PC-9 (cell line): ENCODE measurements at regions not wholly inside any gene's neighbourhood (a gene's known extent, or its start where the extent isn't known, plus 50 kb on each side); places are given as distances from the start of the nearest gene placed in this dataset.

ENCODE experiments used
- BruUV-seq: library from RNA; stranded (reverse); fragments of 400-500 nt; replicated peaks from 2 replicates; lab custom pipeline; 2021; lab: Mats Ljungman, UMichigan
- CTCF ChIA-PET: fragments of 300-600 bp; sonication (Branson Sonifier 250); formaldehyde crosslinking; loops from one replicate; lab custom pipeline; 2022; ENCODE audit warnings: antibody characterized with exemption; lab: Charles Lee
- POLR2A ChIA-PET: fragments of 300-600 bp; sonication (Branson Sonifier 250); formaldehyde crosslinking; loops from one replicate; lab custom pipeline; 2022; ENCODE audit warnings: antibody characterized with exemption; ENCODE audit not compliant: unreplicated experiment; lab: Charles Lee
- DNase-seq, 2 experiments: peaks; one replicate each; pipeline versions ENCODE4 v3.0.0 to v3.0.0-alpha.2; 2015 to 2022; ENCODE audit warnings: mixed read lengths in 1 of 2
- H2AFZ ChIP-seq: fragments of 200-600 bp; sonication (generic); 2 replicates; pipeline ENCODE4 v1.8.1; 2017; ENCODE audit warnings: antibody characterized with exemption
- H3F3A ChIP-seq: fragments of 200-600 bp; sonication (generic); 2 replicates; pipeline ENCODE4 v1.8.1; 2017; ENCODE audit warnings: antibody characterized with exemption, mild to moderate bottlenecking, low read depth; ENCODE audit not compliant: insufficient read depth
- H3K27ac ChIP-seq: fragments of 200-600 bp; sonication (generic); 2 replicates; pipeline ENCODE4 v1.6.1; 2016; ENCODE audit warnings: mixed run types
- H3K27me3 ChIP-seq: fragments of 200-600 bp; sonication (generic); 2 replicates; pipeline ENCODE4 v1.6.1; 2016; ENCODE audit warnings: low read depth, mixed run types; ENCODE audit not compliant: insufficient read depth
- H3K36me3 ChIP-seq: fragments of 200-600 bp; sonication (generic); 2 replicates; pipeline ENCODE4 v1.6.1; 2016; ENCODE audit warnings: low read depth, mixed run types
- H3K4me1 ChIP-seq: fragments of 200-600 bp; sonication (generic); replicated peaks from 2 replicates; pipeline ENCODE4 v1.6.1; 2016; ENCODE audit warnings: mixed run types; ENCODE audit not compliant: insufficient read depth
- H3K4me2 ChIP-seq: fragments of 200-600 bp; sonication (generic); 2 replicates; pipeline ENCODE4 v1.6.1; 2017; ENCODE audit warnings: mixed run types
- H3K4me3 ChIP-seq: fragments of 200-600 bp; sonication (generic); 2 replicates; pipeline ENCODE4 v1.6.1; 2016; ENCODE audit warnings: mixed run types
- H3K79me2 ChIP-seq: fragments of 200-600 bp; sonication (generic); 2 replicates; pipeline ENCODE4 v1.6.1; 2017; ENCODE audit warnings: low read depth, mixed run types
- H3K9me2 ChIP-seq: fragments of 200-600 bp; sonication (generic); 2 replicates; pipeline ENCODE4 v1.8.1; 2017; ENCODE audit warnings: mild to moderate bottlenecking; ENCODE audit not compliant: insufficient read depth
- H3K9me3 ChIP-seq: fragments of 200-600 bp; sonication (generic); 2 replicates; pipeline ENCODE4 v1.8.1; 2016; ENCODE audit warnings: low read depth; ENCODE audit not compliant: insufficient read depth
- H4K20me1 ChIP-seq: fragments of 200-600 bp; sonication (generic); 2 replicates; pipeline ENCODE4 v1.8.1; 2017; ENCODE audit not compliant: insufficient read depth
- EZH2 ChIP-seq: fragments of 200-600 bp; sonication (generic); IDR thresholded peaks from 2 replicates; pipeline ENCODE4 v1.8.0; 2017; ENCODE audit warnings: antibody characterized with exemption, low read depth
- intact Hi-C: fragments of 100-400 bp; cut with micrococcal nuclease; formaldehyde crosslinking; loops from one replicate; pipeline ENCODE4 v1.10.0; 2022; ENCODE audit not compliant: unreplicated experiment
- TF ChIP-seq, protein P1 (sequence below): fragments of 200-600 bp; sonication (generic); conservative IDR thresholded peaks from 2 replicates; pipeline ENCODE4 v1.6.1; 2017; ENCODE audit warnings: mixed run types, antibody characterized with exemption, mild to moderate bottlenecking, moderate library complexity

DNA sequence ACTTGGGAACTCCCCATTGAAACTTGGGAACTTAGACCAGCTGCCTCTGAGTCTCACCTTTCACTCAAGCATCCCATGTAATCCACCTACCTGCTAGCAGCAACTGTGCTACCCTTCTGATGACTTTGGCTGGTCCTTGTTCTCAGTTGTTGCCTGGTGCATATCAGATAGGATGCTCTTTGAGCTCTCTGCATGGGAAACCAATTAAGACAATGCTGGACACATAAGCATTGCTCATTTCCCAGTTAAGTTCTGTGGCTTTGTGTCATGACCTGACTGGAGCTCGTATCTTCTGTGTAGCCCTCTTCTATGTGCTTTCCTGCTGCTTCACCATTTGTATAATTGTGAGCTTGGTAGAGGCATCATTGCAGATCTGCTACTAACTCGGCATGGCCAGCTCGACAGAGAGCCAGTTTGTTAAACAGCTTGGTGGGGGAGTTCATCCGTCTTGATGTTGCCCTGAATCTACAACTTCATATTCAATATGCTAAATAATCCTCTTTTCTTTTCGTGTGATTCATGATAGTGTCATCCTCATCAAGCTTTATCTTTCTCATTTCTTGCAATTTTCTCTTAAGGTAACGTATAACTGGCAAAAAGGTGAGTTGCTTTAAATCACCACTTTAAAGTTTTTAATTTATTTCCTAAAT lies 447.5 kb upstream of the SLC14A2 start:
- H3K9me3 ChIP-seq, result no peaks in the 10 kb centered on the region; the same call in 1 of the 2 replicates
- no TSS peak for BruUV-seq
- peaks cover 65% of the 10 kb centered on the region for H3K4me1 ChIP-seq
- H3K36me3 ChIP-seq, result no peaks in the 10 kb centered on the region
- H3K79me2 ChIP-seq, result no peaks in the 10 kb centered on the region
- H3K27me3 ChIP-seq, result no peaks in the 10 kb centered on the region
- intact Hi-C loops, result no loop called here
- peaks cover 45% of the 10 kb centered on the region for H3F3A ChIP-seq
- no peak for DNase-seq
- H3K4me3 ChIP-seq, result no peak overlapping the region
- peak overlapping the region; percentile 65 for H3K4me2 ChIP-seq
- H2AFZ ChIP-seq, result no peak overlapping the region
- ChIA-PET CTCF (no interaction called here), POLR2A (no interaction called here)
- no peaks in the 10 kb centered on the region for H3K9me2 ChIP-seq
- TF ChIP-seq, protein P1, sequence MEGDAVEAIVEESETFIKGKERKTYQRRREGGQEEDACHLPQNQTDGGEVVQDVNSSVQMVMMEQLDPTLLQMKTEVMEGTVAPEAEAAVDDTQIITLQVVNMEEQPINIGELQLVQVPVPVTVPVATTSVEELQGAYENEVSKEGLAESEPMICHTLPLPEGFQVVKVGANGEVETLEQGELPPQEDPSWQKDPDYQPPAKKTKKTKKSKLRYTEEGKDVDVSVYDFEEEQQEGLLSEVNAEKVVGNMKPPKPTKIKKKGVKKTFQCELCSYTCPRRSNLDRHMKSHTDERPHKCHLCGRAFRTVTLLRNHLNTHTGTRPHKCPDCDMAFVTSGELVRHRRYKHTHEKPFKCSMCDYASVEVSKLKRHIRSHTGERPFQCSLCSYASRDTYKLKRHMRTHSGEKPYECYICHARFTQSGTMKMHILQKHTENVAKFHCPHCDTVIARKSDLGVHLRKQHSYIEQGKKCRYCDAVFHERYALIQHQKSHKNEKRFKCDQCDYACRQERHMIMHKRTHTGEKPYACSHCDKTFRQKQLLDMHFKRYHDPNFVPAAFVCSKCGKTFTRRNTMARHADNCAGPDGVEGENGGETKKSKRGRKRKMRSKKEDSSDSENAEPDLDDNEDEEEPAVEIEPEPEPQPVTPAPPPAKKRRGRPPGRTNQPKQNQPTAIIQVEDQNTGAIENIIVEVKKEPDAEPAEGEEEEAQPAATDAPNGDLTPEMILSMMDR, result no peak
- no peak for TF ChIP-seq EZH2
- 0 out of 2 replicates have a peak overlapping the region, but pooled peaks have one; percentile 81 for H3K27ac ChIP-seq
- H4K20me1 ChIP-seq, result no peaks in the 10 kb centered on the region

DNA sequence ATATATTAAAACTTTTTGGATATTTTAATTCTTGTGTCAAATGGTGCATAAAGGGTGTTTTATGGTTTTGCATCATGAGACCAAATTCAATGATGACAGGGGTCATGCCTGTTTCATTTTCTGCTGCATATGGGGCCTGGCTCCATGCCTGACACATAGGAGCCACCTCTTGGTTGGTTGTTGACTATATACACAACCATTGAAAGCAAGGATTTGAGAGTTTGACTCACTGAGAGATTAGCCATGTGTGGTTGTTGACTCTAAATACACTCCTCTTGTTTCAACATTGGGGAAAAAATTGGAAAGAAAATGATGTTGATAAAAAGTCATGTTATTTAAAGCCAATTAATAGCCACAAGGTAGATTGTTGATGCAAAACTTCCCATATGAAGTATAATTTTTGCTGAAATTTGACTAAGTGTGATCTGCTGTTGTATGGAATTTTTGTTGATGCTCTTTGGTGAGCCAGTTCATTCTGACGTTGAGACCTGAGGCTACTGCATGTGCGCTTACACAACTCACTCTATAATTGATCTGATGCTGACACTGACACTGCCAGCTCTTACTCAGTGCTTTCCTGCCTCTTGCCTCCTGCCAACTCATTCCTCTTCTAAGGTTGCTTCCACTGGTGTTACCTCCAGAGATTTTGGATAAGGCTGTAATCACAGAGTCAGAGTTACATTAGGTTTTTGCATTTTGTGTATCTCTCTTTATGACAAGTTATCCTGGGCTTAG lies 446.2 kb upstream of the SLC14A2 start:
- no peaks in the 10 kb centered on the region for H4K20me1 ChIP-seq
- H3K79me2 ChIP-seq, result no peaks in the 10 kb centered on the region
- peak overlapping the region; percentile 59 for H3K27ac ChIP-seq
- ChIA-PET POLR2A (no interaction called here), CTCF (no interaction called here)
- H2AFZ ChIP-seq, result no peak overlapping the region
- H3K4me3 ChIP-seq, result no peak overlapping the region
- BruUV-seq, result no TSS peak
- DNase-seq, result peak in 1 of 2 experiments; percentile 58
- peaks cover 70% of the 10 kb centered on the region for H3K4me1 ChIP-seq
- H3K9me2 ChIP-seq, result no peaks in the 10 kb centered on the region
- H3K27me3 ChIP-seq, result no peaks in the 10 kb centered on the region
- H3K4me2 ChIP-seq, result 0 out of 2 replicates have a peak overlapping the region, but pooled peaks have one; percentile 5
- intact Hi-C loops, result no loop called here
- H3F3A ChIP-seq, result peaks cover 45% of the 10 kb centered on the region
- no peak for TF ChIP-seq EZH2
- TF ChIP-seq, protein P1, result no peak
- H3K36me3 ChIP-seq, result no peaks in the 10 kb centered on the region
- H3K9me3 ChIP-seq, result no peaks in the 10 kb centered on the region; the same call in 1 of the 2 replicates

DNA sequence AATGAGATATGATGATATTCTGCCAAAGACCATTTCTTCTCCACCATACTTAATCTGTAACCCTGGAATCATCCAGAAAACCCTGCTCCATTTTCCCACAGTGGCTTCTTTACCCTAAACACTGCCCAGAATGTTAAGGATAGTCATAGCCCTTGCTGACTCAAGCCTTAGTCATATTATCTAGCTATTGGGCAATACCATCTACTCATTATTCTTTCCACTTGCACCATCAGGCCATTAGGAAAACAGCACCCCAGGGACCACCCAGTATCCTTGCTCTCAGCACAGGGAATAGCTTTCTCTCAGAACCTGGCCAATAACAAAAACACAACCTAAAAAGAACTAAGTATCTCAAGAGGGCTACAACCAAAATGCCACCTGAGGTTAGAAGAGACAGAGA lies 445.7 kb upstream of the SLC14A2 start:
- CTCF ChIA-PET, result no interaction called here
- POLR2A ChIA-PET, result no interaction called here
- peak in 1 of 2 experiments; percentile 58 for DNase-seq
- no peaks in the 10 kb centered on the region for H4K20me1 ChIP-seq
- peaks cover 64% of the 10 kb centered on the region for H3K4me1 ChIP-seq
- H2AFZ ChIP-seq, result no peak overlapping the region
- H3K4me3 ChIP-seq, result no peak overlapping the region
- BruUV-seq, result no TSS peak
- H3K36me3 ChIP-seq, result no peaks in the 10 kb centered on the region
- no peaks in the 10 kb centered on the region for H3K79me2 ChIP-seq
- no peaks in the 10 kb centered on the region for H3K9me2 ChIP-seq
- H3F3A ChIP-seq, result peaks cover 45% of the 10 kb centered on the region
- TF ChIP-seq, protein P1, result no peak
- TF ChIP-seq EZH2, result no peak
- no peaks in the 10 kb centered on the region; the same call in 1 of the 2 replicates for H3K9me3 ChIP-seq
- 0 out of 2 replicates have a peak overlapping the region, but pooled peaks have one; percentile 5 for H3K4me2 ChIP-seq
- intact Hi-C loops, result no loop called here
- H3K27ac ChIP-seq, result peak overlapping the region; percentile 59
- H3K27me3 ChIP-seq, result no peaks in the 10 kb centered on the region
